Activated CD8-positive, alpha-beta T cell treated with anti-CD3 and anti-CD28 coated beads for 36 hours (primary cell): ENCODE measurements at regions not wholly inside any gene's neighbourhood (a gene's known extent, or its start where the extent isn't known, plus 50 kb on each side); places are given as distances from the start of the nearest gene placed in this dataset.

Source experiments
- ATAC-seq: fragments of 200-7000 bp; cut with Tn5 transposase; one replicate; pipeline ENCODE4 v1.10.0; 2021; ENCODE audit warnings: mild to moderate bottlenecking, moderate library complexity
- CTCF ChIA-PET: fragments of 350-600 bp; sonication (Branson Sonifier 250); formaldehyde crosslinking; loops from one replicate; lab custom pipeline; 2021; ENCODE audit warnings: antibody characterized with exemption; lab: Charles Lee
- POLR2A ChIA-PET: fragments of 350-600 bp; sonication (Branson Sonifier 250); formaldehyde crosslinking; loops from one replicate; lab custom pipeline; 2021; ENCODE audit warnings: antibody characterized with exemption; lab: Charles Lee
- DNase-seq: peaks from one replicate; pipeline ENCODE4 v3.0.0-alpha.2; 2020
- H3K27ac Mint-ChIP-seq: one replicate; pipeline ENCODE4 v1.8.0; 2021; ENCODE audit warnings: mild to moderate bottlenecking, mixed read lengths
- H3K27me3 Mint-ChIP-seq: one replicate; pipeline ENCODE4 v1.8.0; 2021; ENCODE audit warnings: mixed read lengths
- H3K36me3 Mint-ChIP-seq: one replicate; pipeline ENCODE4 v1.8.0; 2021; ENCODE audit warnings: low read depth, mixed read lengths
- H3K4me1 Mint-ChIP-seq: one replicate; pipeline ENCODE4 v1.8.0; 2021; ENCODE audit warnings: low read depth, mixed read lengths
- H3K4me3 Mint-ChIP-seq: one replicate; pipeline ENCODE4 v1.8.0; 2021; ENCODE audit warnings: mild to moderate bottlenecking, moderate library complexity, mixed read lengths
- H3K9me3 Mint-ChIP-seq: one replicate; pipeline ENCODE4 v1.8.0; 2021; ENCODE audit warnings: mixed read lengths
- CTCF ChIP-seq: fragments of 200-600 bp; IDR thresholded peaks from one replicate; pipeline ENCODE4 v1.8.0; 2022; ENCODE audit warnings: antibody characterized with exemption, mild to moderate bottlenecking
- intact Hi-C: fragments of 100-400 bp; cut with micrococcal nuclease; formaldehyde crosslinking; loops from one replicate; pipeline ENCODE4 v1.10.0; 2022

DNA sequence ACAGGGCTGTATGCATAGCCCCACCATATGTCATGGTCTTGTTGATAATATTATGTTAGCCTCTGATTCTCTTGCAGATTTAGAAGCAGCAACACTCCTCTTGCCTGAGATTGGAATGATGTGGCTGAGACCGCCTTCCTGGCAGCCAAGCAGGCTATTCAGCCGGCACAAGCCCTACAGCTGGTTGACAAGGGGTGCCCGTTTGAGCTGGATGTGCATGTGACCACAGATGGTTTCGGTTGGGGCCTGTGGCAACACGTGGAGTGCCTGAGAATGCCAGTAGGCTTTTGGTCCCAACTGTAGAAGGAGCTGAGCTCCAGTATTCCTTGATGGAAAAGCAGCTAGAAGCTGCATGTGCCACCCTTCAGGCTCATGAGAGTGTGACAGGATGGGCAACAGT lies 303.6 kb upstream of the POU3F2 start:
- H3K36me3 Mint-ChIP-seq, result no peaks in the 10 kb centered on the region
- no peak for TF ChIP-seq CTCF
- no peaks in the 10 kb centered on the region for H3K4me1 Mint-ChIP-seq
- H3K27ac Mint-ChIP-seq, result no peak overlapping the region
- no peak for DNase-seq
- no peak for ATAC-seq
- no peak overlapping the region for H3K4me3 Mint-ChIP-seq
- no peaks in the 10 kb centered on the region for H3K27me3 Mint-ChIP-seq
- ChIA-PET POLR2A (no interaction called here), CTCF (no interaction called here)
- H3K9me3 Mint-ChIP-seq, result no peaks in the 10 kb centered on the region
- intact Hi-C loops, result no loop called here

- intact Hi-C loops, result no loop called here
- ATAC-seq (no peak), DNase-seq (no peak)
- H3K27ac Mint-ChIP-seq, result no peak overlapping the region
- CTCF ChIA-PET, result no interaction called here
- no peaks in the 10 kb centered on the region for H3K36me3 Mint-ChIP-seq
- TF ChIP-seq CTCF, result no peak
- POLR2A ChIA-PET, result interaction anchor here (0.6 kb wide), 1 partner anchor 103 kb away, joined by 4 read pairs; no protein-coding TSS in a partner anchor
- no peak overlapping the region for H3K4me3 Mint-ChIP-seq
- no peaks in the 10 kb centered on the region for H3K9me3 Mint-ChIP-seq
- H3K4me1 Mint-ChIP-seq, result no peaks in the 10 kb centered on the region
- H3K27me3 Mint-ChIP-seq, result no peaks in the 10 kb centered on the region
Measured at GRCh38 chr6:98532004-98532403, 302.4 kb upstream of the POU3F2 start.

GRCh38 chr6:98539741-98540140 lies 294.6 kb upstream of the POU3F2 start:
- Mint-ChIP-seq H3K27me3 (no peaks in the 10 kb centered on the region), H3K9me3 (no peaks in the 10 kb centered on the region), H3K4me3 (no peak overlapping the region), H3K27ac (no peak overlapping the region), H3K36me3 (no peaks in the 10 kb centered on the region), H3K4me1 (no peaks in the 10 kb centered on the region)
- ATAC-seq (no peak), DNase-seq (no peak)
- intact Hi-C loops, result no loop called here
- ChIA-PET CTCF (no interaction called here), POLR2A (no interaction called here)
- TF ChIP-seq CTCF, result no peak

- POLR2A ChIA-PET, result no interaction called here
- intact Hi-C loops, result no loop called here
Measured at GRCh38 chr6:98546376-98546775, 288.0 kb upstream of the POU3F2 start.

GRCh38 chr6:98547151-98547550 lies 287.2 kb upstream of the POU3F2 start:
- ATAC-seq, result no peak
- ChIA-PET CTCF (no interaction called here), POLR2A (no interaction called here)
- no peaks in the 10 kb centered on the region for H3K4me1 Mint-ChIP-seq
- TF ChIP-seq CTCF, result no peak
- intact Hi-C loops, result no loop called here
- H3K9me3 Mint-ChIP-seq, result no peaks in the 10 kb centered on the region
- no peaks in the 10 kb centered on the region for H3K36me3 Mint-ChIP-seq
- DNase-seq, result no peak
- H3K4me3 Mint-ChIP-seq, result no peak overlapping the region
- peaks cover 1% of the 10 kb centered on the region for H3K27me3 Mint-ChIP-seq
- no peak overlapping the region for H3K27ac Mint-ChIP-seq

More at GRCh38 chr6:98546376-98546775, 288.0 kb upstream of the POU3F2 start:
- no peak for TF ChIP-seq CTCF
- Mint-ChIP-seq H3K9me3 (no peaks in the 10 kb centered on the region), H3K27me3 (peaks cover 1% of the 10 kb centered on the region), H3K4me3 (no peak overlapping the region), H3K36me3 (no peaks in the 10 kb centered on the region), H3K4me1 (no peaks in the 10 kb centered on the region), H3K27ac (no peak overlapping the region)
- CTCF ChIA-PET, result no interaction called here
- ATAC-seq, result no peak
- DNase-seq, result no peak
